GM23338 (cell line): ENCODE measurements at regions not wholly inside any gene's neighbourhood (a gene's known extent, or its start where the extent isn't known, plus 50 kb on each side); places are given as distances from the start of the nearest gene placed in this dataset.

ENCODE experiments used
- ATAC-seq: fragments of 200-7000 bp; cut with Tn5 transposase; 3 replicates; pipeline ENCODE4 v1.9.1; 2020
- DNase-seq: peaks from one replicate; pipeline ENCODE4 v3.0.0-alpha.2; 2015; ENCODE audit warnings: low spot score
- H2AFZ ChIP-seq: fragments of 200-600 bp; sonication (generic); 2 replicates; pipeline ENCODE4 v1.8.0; 2016; ENCODE audit warnings: antibody characterized with exemption, mild to moderate bottlenecking, moderate library complexity
- H3F3A ChIP-seq: fragments of 200-600 bp; sonication (generic); replicated peaks from 2 replicates; pipeline ENCODE4 v1.8.0; 2017; ENCODE audit warnings: antibody characterized with exemption, mixed run types, low read depth
- H3K27ac ChIP-seq: fragments of 200-600 bp; sonication (generic); 2 replicates; pipeline ENCODE4 v1.6.1; 2016; ENCODE audit warnings: low read depth
- H3K27me3 ChIP-seq: fragments of 200-600 bp; sonication (generic); 2 replicates; pipeline ENCODE4 v1.8.0; 2016; ENCODE audit warnings: mild to moderate bottlenecking, mixed run types, moderate library complexity; ENCODE audit not compliant: insufficient read depth
- H3K36me3 ChIP-seq: fragments of 200-600 bp; sonication (generic); 2 replicates; pipeline ENCODE4 v1.8.0; 2016; ENCODE audit warnings: mild to moderate bottlenecking; ENCODE audit not compliant: insufficient read depth
- H3K4me1 ChIP-seq: fragments of 200-600 bp; sonication (generic); 2 replicates; pipeline ENCODE4 v1.8.0; 2016; ENCODE audit warnings: mild to moderate bottlenecking, moderate library complexity; ENCODE audit not compliant: insufficient read depth
- H3K4me2 ChIP-seq: fragments of 200-600 bp; sonication (generic); 2 replicates; pipeline ENCODE4 v1.7.1; 2017; ENCODE audit warnings: mixed run types
- H3K4me3 ChIP-seq: fragments of 200-600 bp; sonication (generic); 2 replicates; pipeline ENCODE4 v1.6.1; 2016; ENCODE audit warnings: mixed run types
- H3K79me2 ChIP-seq: fragments of 200-600 bp; sonication (generic); replicated peaks from 2 replicates; pipeline ENCODE4 v1.8.0; 2017; ENCODE audit warnings: mild to moderate bottlenecking; ENCODE audit not compliant: insufficient read depth
- H3K9me2 ChIP-seq: fragments of 200-600 bp; sonication (generic); 2 replicates; pipeline ENCODE4 v1.8.0; 2017; ENCODE audit not compliant: insufficient read depth
- H4K20me1 ChIP-seq: fragments of 200-600 bp; sonication (generic); replicated peaks from 2 replicates; pipeline ENCODE4 v1.8.0; 2017; ENCODE audit warnings: mild to moderate bottlenecking; ENCODE audit not compliant: insufficient read depth
- H3K27ac Mint-ChIP-seq: 2 replicates; pipeline ENCODE4 v1.8.0; 2020; ENCODE audit warnings: inconsistent platforms, mild to moderate bottlenecking, moderate library complexity, mixed read lengths
- H3K27me3 Mint-ChIP-seq: 3 replicates; pipeline ENCODE4 v1.8.0; 2022; ENCODE audit warnings: low read depth, mild to moderate bottlenecking, moderate library complexity, mixed read lengths, inconsistent platforms; ENCODE audit not compliant: insufficient read depth, poor library complexity
- H3K36me3 Mint-ChIP-seq: 3 replicates; pipeline ENCODE4 v1.8.0; 2021; ENCODE audit warnings: low read depth, mild to moderate bottlenecking, inconsistent platforms, moderate library complexity, mixed read lengths
- H3K4me1 Mint-ChIP-seq: 3 replicates; pipeline ENCODE4 v1.8.0; 2020; ENCODE audit warnings: mild to moderate bottlenecking, inconsistent platforms, mixed read lengths
- H3K4me3 Mint-ChIP-seq: 3 replicates; pipeline ENCODE4 v1.8.0; 2021; ENCODE audit warnings: moderate library complexity, mild to moderate bottlenecking, inconsistent platforms, mixed read lengths
- H3K9me3 Mint-ChIP-seq: 3 replicates; pipeline ENCODE4 v1.8.0; 2020; ENCODE audit warnings: moderate library complexity, mild to moderate bottlenecking, inconsistent platforms, mixed read lengths
- CTCF ChIP-seq, 2 experiments: fragments of 200-600 bp in 1 of 2; sonication (generic) in 1 of 2; conservative IDR thresholded peaks; 2 replicates each; pipeline versions ENCODE4 v1.5.1 to v1.6.1; 2016 to 2017; ENCODE audit warnings: antibody characterized with exemption in 2 of 2, low read depth in 2 of 2, mild to moderate bottlenecking in 2 of 2, moderate library complexity in 1 of 2
- ETS1 ChIP-seq: IDR thresholded peaks from 2 replicates; pipeline ENCODE4 v1.6.1; 2016; ENCODE audit warnings: antibody characterized with exemption
- EZH2 ChIP-seq: fragments of 200-600 bp; sonication (generic); IDR thresholded peaks from one replicate; pipeline ENCODE4 v1.8.0; 2017; ENCODE audit warnings: antibody characterized with exemption, mild to moderate bottlenecking, low read depth; ENCODE audit not compliant: unreplicated experiment
- JUNB ChIP-seq: IDR thresholded peaks from one replicate; pipeline ENCODE4 v1.6.1; 2016; ENCODE audit warnings: antibody characterized with exemption; ENCODE audit not compliant: unreplicated experiment
- POLR2AphosphoS5 ChIP-seq: IDR thresholded peaks from 2 replicates; pipeline ENCODE4 v1.6.1; 2016; ENCODE audit warnings: antibody characterized with exemption, low read depth
- STAT1 ChIP-seq: IDR thresholded peaks from one replicate; pipeline ENCODE4 v1.6.1; 2016; ENCODE audit warnings: antibody characterized with exemption; ENCODE audit not compliant: unreplicated experiment
- ZNF114 ChIP-seq: fragments of 250-450 bp; sonication (Bioruptor Pico); IDR thresholded peaks from 2 replicates; pipeline ENCODE4 v1.5.0; 2020; ENCODE audit warnings: mild to moderate bottlenecking, moderate library complexity
- ZNF462 ChIP-seq: fragments of 250-450 bp; sonication (Bioruptor Pico); IDR thresholded peaks from 2 replicates; pipeline ENCODE4 v1.5.0; 2020; ENCODE audit warnings: mild to moderate bottlenecking, moderate library complexity

GRCh38 chr6:55023230-55023629 lies 151.1 kb upstream of the HCRTR2 start:
- no peak overlapping the region for H3K4me3 Mint-ChIP-seq
- H3K27ac Mint-ChIP-seq, result no peak overlapping the region
- no peaks in the 10 kb centered on the region for H3K4me1 Mint-ChIP-seq
- H3F3A ChIP-seq, result no peaks in the 10 kb centered on the region
- no peak overlapping the region for H3K4me2 ChIP-seq
- H3K4me1 ChIP-seq, result no peaks in the 10 kb centered on the region
- H3K9me3 Mint-ChIP-seq, result no peaks in the 10 kb centered on the region; the same call in 2 of the 3 replicates
- no peak overlapping the region for H3K27ac ChIP-seq
- ATAC-seq (no peak), DNase-seq (no peak)
- no peak for TF ChIP-seq STAT1
- no peak for TF ChIP-seq EZH2
- TF ChIP-seq ZNF114, result no peak
- no peak for TF ChIP-seq JUNB
- no peak for TF ChIP-seq ETS1
- TF ChIP-seq ZNF462 (CRISPR knock-in tag), result no peak
- no peak for TF ChIP-seq CTCF (conservative IDR thresholded peaks at IDR 0.05; ENCODE audit: low read depth in 2 of 2)
- no peak for TF ChIP-seq POLR2AphosphoS5
- H3K27me3 Mint-ChIP-seq, result peaks cover 2% of the 10 kb centered on the region
- H3K36me3 ChIP-seq, result no peaks in the 10 kb centered on the region
- H3K79me2 ChIP-seq, result no peaks in the 10 kb centered on the region
- no peaks in the 10 kb centered on the region for H3K27me3 ChIP-seq
- no peaks in the 10 kb centered on the region for H3K36me3 Mint-ChIP-seq
- no peak overlapping the region for H3K4me3 ChIP-seq
- H2AFZ ChIP-seq, result no peak overlapping the region
- H3K9me2 ChIP-seq, result no peaks in the 10 kb centered on the region
- no peaks in the 10 kb centered on the region for H4K20me1 ChIP-seq
